C4-2B (cell line): ENCODE measurements at regions not wholly inside any gene's neighbourhood (a gene's known extent, or its start where the extent isn't known, plus 50 kb on each side); places are given as distances from the start of the nearest gene placed in this dataset.

Source experiments
- ZFX ChIP-seq: fragments of 450-650 bp; IDR thresholded peaks from 2 replicates; pipeline ENCODE4 v1.6.1; 2017
- TF ChIP-seq, protein P1 (sequence below): fragments of 450-650 bp; conservative IDR thresholded peaks from 2 replicates; pipeline ENCODE4 v1.5.1; 2017; ENCODE audit warnings: mild to moderate bottlenecking

DNA sequence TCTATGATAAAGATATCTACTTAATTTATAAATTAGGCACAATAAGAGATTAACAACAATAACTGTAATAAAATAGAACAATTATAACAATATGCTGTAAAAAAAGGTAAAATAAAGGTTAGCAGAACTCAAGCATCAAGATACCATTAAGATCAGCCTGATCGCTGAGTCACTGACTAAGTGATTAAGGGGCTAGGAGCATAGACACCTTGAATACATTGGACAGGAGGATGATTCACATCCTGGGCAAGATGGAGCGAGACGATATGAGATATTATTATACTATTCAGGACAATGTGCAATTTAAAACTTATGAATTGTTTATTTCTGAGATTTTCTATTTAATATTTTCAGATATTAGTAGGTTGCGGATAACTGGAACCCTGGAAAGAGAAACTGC, 1277.8 kb upstream of the ZEB2 start:
- TF ChIP-seq, protein P1, sequence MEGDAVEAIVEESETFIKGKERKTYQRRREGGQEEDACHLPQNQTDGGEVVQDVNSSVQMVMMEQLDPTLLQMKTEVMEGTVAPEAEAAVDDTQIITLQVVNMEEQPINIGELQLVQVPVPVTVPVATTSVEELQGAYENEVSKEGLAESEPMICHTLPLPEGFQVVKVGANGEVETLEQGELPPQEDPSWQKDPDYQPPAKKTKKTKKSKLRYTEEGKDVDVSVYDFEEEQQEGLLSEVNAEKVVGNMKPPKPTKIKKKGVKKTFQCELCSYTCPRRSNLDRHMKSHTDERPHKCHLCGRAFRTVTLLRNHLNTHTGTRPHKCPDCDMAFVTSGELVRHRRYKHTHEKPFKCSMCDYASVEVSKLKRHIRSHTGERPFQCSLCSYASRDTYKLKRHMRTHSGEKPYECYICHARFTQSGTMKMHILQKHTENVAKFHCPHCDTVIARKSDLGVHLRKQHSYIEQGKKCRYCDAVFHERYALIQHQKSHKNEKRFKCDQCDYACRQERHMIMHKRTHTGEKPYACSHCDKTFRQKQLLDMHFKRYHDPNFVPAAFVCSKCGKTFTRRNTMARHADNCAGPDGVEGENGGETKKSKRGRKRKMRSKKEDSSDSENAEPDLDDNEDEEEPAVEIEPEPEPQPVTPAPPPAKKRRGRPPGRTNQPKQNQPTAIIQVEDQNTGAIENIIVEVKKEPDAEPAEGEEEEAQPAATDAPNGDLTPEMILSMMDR = no peak
- TF ChIP-seq ZFX = no peak
